Central memory CD8-positive, alpha-beta T cell (primary cell): ENCODE measurements at regions not wholly inside any gene's neighbourhood (a gene's known extent, or its start where the extent isn't known, plus 50 kb on each side); places are given as distances from the start of the nearest gene placed in this dataset.
"Not testable (repeated sequence)": the region's sequence is repeated elsewhere in the genome, so short reads cannot be mapped to it uniquely, and the experiment has no call there.

ENCODE experiments used
- ATAC-seq: fragments of 150-1000 bp; cut with Tn5 transposase; replicated peaks from 2 replicates; pipeline ENCODE4 v1.10.0; 2022; ENCODE audit warnings: mild to moderate bottlenecking, moderate FRiP score, moderate number of reproducible peaks; ENCODE audit not compliant: poor library complexity, severe bottlenecking; ENCODE audit errors: extremely low read depth
- DNase-seq, 2 donors: peaks; one replicate each; pipeline ENCODE4 v3.0.0; 2021; ENCODE audit warnings: low spot score in 2 of 2
- H3K27ac Mint-ChIP-seq: one replicate; pipeline ENCODE4 v1.8.0; 2022; ENCODE audit warnings: low read depth, mild to moderate bottlenecking, moderate library complexity, mixed read lengths
- H3K27me3 Mint-ChIP-seq: one replicate; pipeline ENCODE4 v1.8.0; 2022; ENCODE audit warnings: mixed read lengths
- H3K36me3 Mint-ChIP-seq: one replicate; pipeline ENCODE4 v1.8.0; 2022; ENCODE audit warnings: mild to moderate bottlenecking, moderate library complexity, mixed read lengths; ENCODE audit not compliant: insufficient read depth
- H3K4me1 Mint-ChIP-seq: one replicate; pipeline ENCODE4 v1.8.0; 2022; ENCODE audit warnings: mixed read lengths
- H3K4me3 Mint-ChIP-seq: one replicate; pipeline ENCODE4 v1.8.0; 2022; ENCODE audit warnings: mild to moderate bottlenecking, moderate library complexity, mixed read lengths
- H3K9me3 Mint-ChIP-seq: one replicate; pipeline ENCODE4 v1.8.0; 2022; ENCODE audit warnings: mixed read lengths

DNA sequence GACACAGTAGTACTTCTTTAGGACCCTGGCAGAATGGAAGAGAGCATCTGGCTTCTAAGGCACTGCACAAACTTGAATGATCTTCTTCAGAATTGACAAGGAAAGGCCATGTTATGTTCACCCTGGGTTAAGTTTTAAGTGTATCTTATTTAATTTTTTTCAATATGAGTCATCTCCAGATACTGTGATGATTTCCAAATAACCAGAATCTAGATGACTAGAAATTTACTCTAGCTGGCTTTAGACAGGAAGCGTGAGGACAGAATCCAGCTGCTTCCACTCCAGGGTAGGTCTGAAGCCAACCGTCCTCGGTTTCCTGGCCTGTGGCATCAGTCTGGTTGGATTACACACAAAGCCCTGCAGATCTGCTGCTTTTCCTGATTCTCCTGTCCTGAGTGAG is 370.5 kb downstream of the BCL2L11 start:
- H3K4me1 Mint-ChIP-seq, H3K36me3 Mint-ChIP-seq, H3K9me3 Mint-ChIP-seq, H3K27me3 Mint-ChIP-seq, ATAC-seq, DNase-seq: not testable (repeated sequence)
- Mint-ChIP-seq H3K27ac (peak overlapping the region; percentile 49), H3K4me3 (peak overlapping the region; percentile 63)

GRCh38 chr2:111491614-111492013 is 370.9 kb downstream of the BCL2L11 start:
- peak overlapping the region; percentile 63 for H3K4me3 Mint-ChIP-seq

DNA sequence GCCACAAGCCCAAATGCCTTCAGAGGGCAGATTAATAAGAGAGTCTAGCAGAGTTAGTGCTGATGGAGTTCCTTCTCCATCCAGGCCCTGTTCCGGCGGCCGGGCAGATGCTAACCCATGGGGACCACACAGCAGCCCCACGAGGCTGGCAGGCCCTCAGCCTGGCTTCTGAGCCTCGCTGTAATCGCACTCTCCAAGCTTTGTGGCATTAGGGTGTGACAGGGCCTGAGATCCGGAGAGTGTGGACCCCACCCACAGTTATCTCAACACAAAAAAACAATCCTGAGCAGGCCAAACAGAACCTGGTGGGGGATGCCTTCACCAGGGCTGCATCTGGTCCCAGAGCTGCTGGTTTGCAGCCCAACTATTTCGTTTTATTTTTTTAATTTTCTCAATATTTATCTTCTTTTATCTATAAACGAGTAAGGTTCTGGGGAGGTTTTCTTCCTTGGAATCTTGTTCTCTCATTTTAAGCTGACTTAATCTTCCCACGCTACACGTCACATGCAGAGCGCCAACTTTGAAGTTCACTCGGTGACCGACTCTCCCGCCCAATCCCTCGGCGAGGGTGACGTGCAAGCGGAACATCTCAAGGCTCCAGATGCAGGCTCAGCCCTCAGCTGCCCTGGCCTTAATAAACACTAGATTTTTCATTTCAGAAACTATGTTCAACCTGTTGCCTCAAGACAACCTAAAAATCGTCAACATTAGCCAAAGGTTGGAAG is 372.4 kb downstream of the BCL2L11 start:
- H3K4me1 Mint-ChIP-seq, H3K36me3 Mint-ChIP-seq, DNase-seq, H3K27me3 Mint-ChIP-seq, H3K9me3 Mint-ChIP-seq: not testable (repeated sequence)
- peak overlapping the region; percentile 46 for H3K27ac Mint-ChIP-seq
- peak; percentile 34 for ATAC-seq
- peak overlapping the region; percentile 63 for H3K4me3 Mint-ChIP-seq

More at GRCh38 chr2:111491614-111492013, 370.9 kb downstream of the BCL2L11 start:
- DNase-seq, H3K36me3 Mint-ChIP-seq, H3K4me1 Mint-ChIP-seq, H3K27me3 Mint-ChIP-seq, H3K9me3 Mint-ChIP-seq, ATAC-seq: not testable (repeated sequence)
- H3K27ac Mint-ChIP-seq, result peak overlapping the region; percentile 49

DNA sequence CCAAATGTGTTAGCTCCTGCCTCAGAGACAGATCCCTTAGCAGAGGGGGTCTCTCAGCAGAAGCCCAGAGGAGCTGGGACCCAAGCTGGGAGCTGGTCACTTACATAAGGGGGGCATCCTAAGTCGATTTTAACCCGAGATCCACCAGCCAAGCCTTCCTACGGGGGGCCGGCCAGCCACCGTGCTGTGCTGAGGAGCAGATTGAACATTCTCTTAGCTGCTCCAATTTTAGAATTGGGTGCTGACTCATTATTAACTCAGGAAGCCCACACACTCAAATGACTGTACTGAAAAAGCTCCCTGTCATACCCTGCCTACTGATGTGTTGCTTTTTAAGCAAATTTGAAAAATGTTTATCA is 373.0 kb downstream of the BCL2L11 start:
- ATAC-seq, result peak; percentile 55
- not testable (repeated sequence) for H3K4me1 Mint-ChIP-seq, H3K36me3 Mint-ChIP-seq, H3K27me3 Mint-ChIP-seq, DNase-seq, H3K9me3 Mint-ChIP-seq
- Mint-ChIP-seq H3K4me3 (peak overlapping the region; percentile 63), H3K27ac (peak overlapping the region; percentile 46)

DNA sequence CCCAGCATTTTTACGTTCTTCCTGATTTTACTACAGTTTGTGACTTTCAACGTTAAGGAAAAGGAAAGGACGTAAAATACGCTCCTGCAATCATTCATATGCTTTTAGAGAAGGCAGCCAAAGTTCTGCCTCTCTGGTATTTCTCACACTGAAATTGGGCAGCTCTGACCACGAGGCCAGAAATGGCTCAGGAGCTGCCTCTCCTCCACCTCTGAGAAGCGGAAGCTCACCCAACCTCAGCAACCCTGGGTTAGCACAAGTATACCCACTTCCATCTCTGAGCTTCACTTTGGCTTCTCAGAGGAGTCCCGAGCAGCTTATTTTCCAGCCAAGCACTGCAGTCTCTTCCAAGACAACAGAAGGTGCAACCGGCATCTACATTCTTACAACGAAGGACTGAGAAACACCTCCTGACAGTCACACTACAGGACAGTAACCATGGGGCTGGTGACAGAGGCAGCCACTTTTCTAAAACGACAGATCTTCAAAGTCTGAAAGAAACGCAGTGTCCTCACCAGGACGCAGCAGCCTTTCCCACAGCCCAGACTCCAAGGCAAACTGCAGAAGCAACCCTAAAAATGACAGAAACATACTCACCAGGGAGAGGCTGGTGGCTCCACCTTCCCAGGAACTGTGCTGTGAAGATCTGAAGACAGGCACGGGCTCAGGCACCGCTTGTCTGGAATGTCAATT is 373.7 kb downstream of the BCL2L11 start:
- H3K4me1 Mint-ChIP-seq, H3K27ac Mint-ChIP-seq, DNase-seq, H3K27me3 Mint-ChIP-seq, H3K9me3 Mint-ChIP-seq, H3K36me3 Mint-ChIP-seq: not testable (repeated sequence)
- peak overlapping the region; percentile 63 for H3K4me3 Mint-ChIP-seq
- ATAC-seq, result peak; percentile 65

DNA sequence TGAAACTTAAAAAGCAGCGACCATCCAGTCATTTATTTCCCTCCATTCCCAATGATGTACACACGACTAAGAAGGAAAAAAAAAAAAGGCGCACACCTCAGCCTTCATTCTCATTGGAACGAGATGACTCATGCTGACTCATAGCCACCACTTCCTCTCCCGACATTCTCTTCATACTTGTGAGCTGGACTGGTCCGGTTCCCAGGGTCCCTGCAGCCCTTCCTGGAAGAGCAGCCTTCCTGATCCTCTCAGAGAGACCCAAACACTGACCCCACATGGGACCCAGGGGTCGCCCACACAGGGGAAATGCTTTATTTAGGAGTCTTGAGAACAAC is 374.2 kb downstream of the BCL2L11 start:
- not testable (repeated sequence) for DNase-seq, H3K4me1 Mint-ChIP-seq, H3K27me3 Mint-ChIP-seq, H3K36me3 Mint-ChIP-seq, H3K27ac Mint-ChIP-seq, H3K9me3 Mint-ChIP-seq
- peak overlapping the region; percentile 63 for H3K4me3 Mint-ChIP-seq
- ATAC-seq, result peak; percentile 65

DNA sequence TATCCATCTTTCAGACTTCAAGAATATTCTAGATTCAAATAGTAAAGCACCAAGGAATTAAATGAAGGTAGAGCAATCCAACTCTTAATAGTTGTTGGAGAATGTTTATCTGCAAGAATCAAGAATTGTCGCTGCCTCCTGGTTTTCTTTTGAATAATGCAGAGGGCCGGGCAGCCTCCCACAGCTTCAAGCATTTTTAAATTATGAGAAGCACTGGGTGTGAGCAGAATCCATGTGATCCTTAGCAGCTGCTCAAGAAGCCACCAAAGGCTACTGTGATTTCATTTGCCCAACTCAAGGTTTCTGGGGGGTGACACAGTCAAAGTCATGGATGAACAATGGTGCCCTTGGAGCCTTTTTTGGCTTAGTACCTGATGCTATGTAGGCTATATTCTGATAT is 374.9 kb downstream of the BCL2L11 start:
- not testable (repeated sequence) for H3K36me3 Mint-ChIP-seq, H3K27ac Mint-ChIP-seq, H3K4me1 Mint-ChIP-seq, H3K9me3 Mint-ChIP-seq, DNase-seq, H3K27me3 Mint-ChIP-seq, ATAC-seq, H3K4me3 Mint-ChIP-seq

DNA sequence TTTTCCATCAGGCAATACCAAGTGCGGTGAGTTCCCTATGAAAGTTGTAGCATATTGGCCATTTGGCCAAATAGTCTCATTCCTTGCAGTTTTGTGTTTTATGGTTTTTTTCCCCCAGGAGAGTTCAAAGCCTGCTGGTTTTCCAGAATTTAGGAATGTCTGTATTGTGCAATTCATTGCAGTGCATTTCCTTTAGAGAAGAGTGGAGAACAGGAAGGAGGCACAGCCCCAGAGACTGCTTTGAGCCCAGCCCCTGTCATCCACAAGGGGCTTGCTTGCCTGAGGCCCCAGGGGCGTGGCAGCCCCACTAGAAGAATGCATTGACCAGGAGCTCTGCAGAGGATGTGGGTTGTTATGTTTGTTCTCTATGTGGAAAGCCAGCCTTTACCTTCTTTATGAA is 375.5 kb downstream of the BCL2L11 start:
- H3K4me3 Mint-ChIP-seq, H3K27ac Mint-ChIP-seq, DNase-seq, ATAC-seq, H3K9me3 Mint-ChIP-seq, H3K27me3 Mint-ChIP-seq, H3K36me3 Mint-ChIP-seq, H3K4me1 Mint-ChIP-seq: not testable (repeated sequence)

GRCh38 chr2:111496860-111497259 is 376.1 kb downstream of the BCL2L11 start:
- H3K27me3 Mint-ChIP-seq, H3K9me3 Mint-ChIP-seq, H3K36me3 Mint-ChIP-seq, H3K4me3 Mint-ChIP-seq, ATAC-seq, H3K4me1 Mint-ChIP-seq, DNase-seq, H3K27ac Mint-ChIP-seq: not testable (repeated sequence)

DNA sequence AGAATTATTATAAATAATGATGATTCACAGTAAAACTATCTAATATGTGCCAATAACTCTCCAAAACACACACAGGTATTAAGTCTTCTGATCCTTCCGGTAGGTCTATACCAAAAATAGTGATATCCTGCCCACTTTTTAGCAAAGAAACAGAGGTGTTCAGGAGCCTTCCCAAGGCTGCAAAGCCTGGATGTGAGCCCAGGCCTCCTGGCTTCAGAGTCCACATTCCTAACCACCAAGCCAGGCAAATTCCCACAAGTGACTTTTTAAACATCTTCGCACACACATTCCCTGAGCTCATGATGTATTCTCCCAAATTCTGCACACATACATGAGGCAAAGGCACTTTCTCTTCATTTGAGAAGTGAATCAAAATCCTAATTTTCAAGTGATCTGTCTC is 376.6 kb downstream of the BCL2L11 start:
- ATAC-seq, H3K27ac Mint-ChIP-seq, H3K9me3 Mint-ChIP-seq, H3K4me1 Mint-ChIP-seq, H3K4me3 Mint-ChIP-seq, DNase-seq, H3K27me3 Mint-ChIP-seq, H3K36me3 Mint-ChIP-seq: not testable (repeated sequence)

GRCh38 chr2:111500536-111501062 is 379.9 kb downstream of the BCL2L11 start:
- not testable (repeated sequence) for ATAC-seq, H3K4me1 Mint-ChIP-seq, H3K27me3 Mint-ChIP-seq

DNA sequence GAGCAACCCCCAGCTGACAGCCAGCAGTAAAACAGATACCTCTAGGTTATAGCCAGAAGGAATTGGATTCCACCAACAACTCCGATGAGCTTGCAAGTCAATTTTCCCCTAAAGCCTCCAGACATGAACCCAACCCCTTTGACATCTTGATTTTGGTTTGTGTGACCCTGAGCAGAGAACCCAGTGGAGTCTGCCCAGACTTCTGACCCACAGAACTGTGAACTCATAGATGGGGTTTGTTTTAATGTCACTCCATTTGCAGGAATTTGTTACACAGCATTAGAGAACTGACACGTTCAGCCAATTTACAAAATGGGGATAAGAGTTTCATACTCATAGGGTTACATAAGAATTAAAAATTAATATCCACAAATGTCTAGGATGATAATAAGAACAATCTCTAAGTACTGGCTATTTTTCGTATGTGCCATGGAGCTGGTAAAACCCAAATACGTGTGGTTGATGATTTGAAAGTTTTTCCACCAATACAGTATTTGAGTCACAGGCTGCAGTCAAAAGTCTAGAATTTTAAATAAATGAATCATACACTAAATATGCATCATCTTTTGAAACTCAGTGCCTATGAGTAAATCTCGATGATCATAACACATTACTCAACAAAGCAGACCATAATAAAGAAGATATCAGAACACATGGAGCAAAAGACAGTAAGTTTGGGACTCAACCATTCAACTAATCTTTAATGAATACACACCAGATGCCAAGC is 380.0 kb downstream of the ANAPC1 start:
- not testable (repeated sequence) for DNase-seq, H3K27ac Mint-ChIP-seq, H3K27me3 Mint-ChIP-seq, H3K4me3 Mint-ChIP-seq, H3K36me3 Mint-ChIP-seq, H3K9me3 Mint-ChIP-seq, ATAC-seq
- peaks cover 11% of the 10 kb centered on the region for H3K4me1 Mint-ChIP-seq

More at GRCh38 chr2:111500536-111501062, 379.9 kb downstream of the BCL2L11 start:
- not testable (repeated sequence) for H3K36me3 Mint-ChIP-seq, H3K27ac Mint-ChIP-seq, H3K4me3 Mint-ChIP-seq, DNase-seq, H3K9me3 Mint-ChIP-seq

DNA sequence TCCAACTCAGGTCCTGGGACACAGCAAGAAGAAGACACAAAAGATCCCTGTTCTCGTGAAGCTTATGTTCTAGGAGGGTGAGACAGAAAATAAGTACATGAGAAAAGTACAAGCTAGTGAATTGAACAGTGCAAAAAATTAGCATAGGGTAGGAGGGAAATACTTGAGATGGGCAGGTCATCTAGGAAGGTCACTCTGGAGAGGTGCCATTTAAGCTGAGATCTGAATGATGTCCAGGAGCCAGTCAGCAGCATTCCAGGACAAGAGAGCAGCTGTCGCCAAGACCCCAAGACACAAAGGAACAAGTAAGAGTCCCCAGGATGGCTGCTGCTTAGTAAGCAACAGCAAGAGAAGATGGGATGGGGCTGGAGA is 379.4 kb downstream of the ANAPC1 start:
- not testable (repeated sequence) for H3K27ac Mint-ChIP-seq, H3K27me3 Mint-ChIP-seq, H3K36me3 Mint-ChIP-seq, ATAC-seq, H3K9me3 Mint-ChIP-seq, DNase-seq, H3K4me3 Mint-ChIP-seq
- peaks cover 11% of the 10 kb centered on the region for H3K4me1 Mint-ChIP-seq
